Hematopoietic multipotent progenitor cell treated with erythropoietin and hydrocortisone succinate and interleukin-3 and kit ligand, for 17 days (in vitro differentiated cells): ENCODE measurements at regions not wholly inside any gene's neighbourhood (a gene's known extent, or its start where the extent isn't known, plus 50 kb on each side); places are given as distances from the start of the nearest gene placed in this dataset.

ENCODE experiments used
- DNase-seq: peaks from one replicate; pipeline ENCODE4 v3.0.0-alpha.2; 2015; ENCODE audit warnings: low spot score

GRCh38 chr9:120136696-120137095 lies 443.3 kb downstream of the CDK5RAP2 start:
- DNase-seq = no peak

GRCh38 chr9:120117081-120117480 lies 462.9 kb downstream of the CDK5RAP2 start:
- DNase-seq = no peak

GRCh38 chr9:120110520-120110919 lies 469.4 kb downstream of the CDK5RAP2 start:
- no peak for DNase-seq

GRCh38 chr9:120109242-120109641 lies 470.7 kb downstream of the CDK5RAP2 start:
- no peak for DNase-seq

GRCh38 chr9:120107138-120107537 lies 472.8 kb downstream of the CDK5RAP2 start:
- DNase-seq = no peak

GRCh38 chr9:120104771-120105170 lies 475.2 kb downstream of the CDK5RAP2 start:
- DNase-seq = no peak

- DNase-seq = no peak
Observed at GRCh38 chr9:120100595-120100994, 479.4 kb downstream of the CDK5RAP2 start.

- DNase-seq = no peak
Observed at GRCh38 chr9:120099065-120099464, 480.9 kb downstream of the CDK5RAP2 start.

- no peak for DNase-seq
Observed at GRCh38 chr9:120098584-120098983, 481.4 kb downstream of the CDK5RAP2 start.

- no peak for DNase-seq
Observed at GRCh38 chr9:120091206-120091605, 488.8 kb downstream of the CDK5RAP2 start.

GRCh38 chr9:120080849-120081248 lies 499.1 kb downstream of the CDK5RAP2 start:
- no peak for DNase-seq

GRCh38 chr9:120078112-120078511 lies 501.9 kb downstream of the CDK5RAP2 start:
- no peak for DNase-seq

- DNase-seq = no peak
Observed at GRCh38 chr9:120071760-120072159, 508.2 kb downstream of the CDK5RAP2 start.

- no peak for DNase-seq
Observed at GRCh38 chr9:120066315-120066714, 513.7 kb downstream of the CDK5RAP2 start.

- no peak for DNase-seq
Observed at GRCh38 chr9:120065151-120065550, 514.8 kb downstream of the CDK5RAP2 start.

- no peak for DNase-seq
Observed at GRCh38 chr9:120045011-120045410, 535.0 kb downstream of the CDK5RAP2 start.

- no peak for DNase-seq
Observed at GRCh38 chr9:120043448-120043847, 536.5 kb downstream of the CDK5RAP2 start.

- no peak for DNase-seq
Observed at GRCh38 chr9:120040896-120041295, 539.1 kb downstream of the CDK5RAP2 start.

GRCh38 chr9:120038342-120038741 lies 541.6 kb downstream of the CDK5RAP2 start:
- DNase-seq = no peak

- no peak for DNase-seq
Observed at GRCh38 chr9:120032639-120033038, 547.3 kb downstream of the CDK5RAP2 start.

- no peak for DNase-seq
Observed at GRCh38 chr9:120030847-120031246, 549.1 kb downstream of the CDK5RAP2 start.

- no peak for DNase-seq
Observed at GRCh38 chr9:120018550-120018949, 561.4 kb downstream of the CDK5RAP2 start.

- no peak for DNase-seq
Observed at GRCh38 chr9:120018037-120018436, 561.9 kb downstream of the CDK5RAP2 start.

GRCh38 chr9:120016231-120016630 lies 563.7 kb downstream of the CDK5RAP2 start:
- DNase-seq = no peak

- DNase-seq = no peak
Observed at GRCh38 chr9:120014796-120015195, 565.2 kb downstream of the CDK5RAP2 start.
